ENCODE measurements at regions not wholly inside any gene's neighbourhood (a gene's known extent, or its start where the extent isn't known, plus 50 kb on each side); places are given as distances from the start of the nearest gene placed in this dataset.
A peak's percentile ranks its signal among the peaks of the same experiment; 100 is the strongest.
"Not testable (repeated sequence)": the region's sequence is repeated elsewhere in the genome, so short reads cannot be mapped to it uniquely, and the experiment has no call there.

DNA sequence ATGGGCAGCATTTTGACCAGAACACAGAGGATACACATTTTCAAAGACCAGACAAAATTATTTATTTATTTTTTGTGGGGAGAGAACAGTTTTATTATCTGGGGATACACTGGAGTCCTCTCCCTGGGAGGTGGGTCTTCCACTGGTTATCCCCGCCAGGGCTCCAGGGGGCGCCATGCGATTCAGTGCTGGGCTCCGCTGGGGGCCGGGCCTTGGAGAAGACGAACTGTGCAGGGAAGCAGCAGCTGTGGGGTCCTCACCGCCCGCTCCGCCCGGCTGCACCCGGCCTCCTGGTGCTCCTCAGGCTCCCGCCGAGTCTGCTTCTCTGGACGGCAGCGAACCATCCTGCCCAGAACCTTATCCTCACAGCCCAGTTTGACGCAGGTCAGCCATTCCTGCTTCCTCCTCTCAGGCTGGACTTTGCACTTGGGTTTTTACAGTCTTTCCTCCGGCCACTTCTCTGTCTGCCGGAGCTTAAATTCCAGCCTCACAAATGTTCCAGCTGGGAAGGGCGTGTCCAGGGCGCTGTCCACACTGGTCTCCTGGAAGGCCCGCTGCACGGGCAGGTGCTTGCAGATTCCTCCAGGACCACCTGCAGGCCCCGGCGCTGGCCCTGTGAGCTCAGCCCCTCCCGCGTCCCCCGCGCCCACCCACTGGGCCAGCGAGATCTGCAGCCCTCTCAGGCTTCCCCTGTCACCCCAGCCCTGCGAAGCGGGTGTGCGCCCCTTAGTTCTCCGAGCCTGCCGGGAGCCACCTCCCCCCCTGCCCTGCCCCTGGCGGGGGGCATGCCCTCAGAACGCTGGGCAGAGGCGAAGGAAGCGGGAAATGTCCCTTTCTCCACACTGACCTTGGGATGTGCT is 1830.0 kb upstream of the DEFB115 start:
- no peak for DNase-seq (ENCODE audit: low read depth in 1 of 2, low spot score in 1 of 2)
- H3K27ac ChIP-seq (replicated peaks) = no peak overlapping the region
- no peaks in the 10 kb centered on the region for H3K27me3 ChIP-seq (ENCODE audit: insufficient read depth, poor library complexity, severe bottlenecking)
- TF ChIP-seq POLR2AphosphoS5 (IDR thresholded peaks at IDR 0.05; ENCODE audit: low read depth) (no peak), SPI1 (IDR thresholded peaks at IDR 0.05; ENCODE audit: borderline replicate concordance, low read depth) (no peak), GABPA (IDR thresholded peaks at IDR 0.05; ENCODE audit: low read depth) (no peak)
- TF ChIP-seq, protein P1, sequence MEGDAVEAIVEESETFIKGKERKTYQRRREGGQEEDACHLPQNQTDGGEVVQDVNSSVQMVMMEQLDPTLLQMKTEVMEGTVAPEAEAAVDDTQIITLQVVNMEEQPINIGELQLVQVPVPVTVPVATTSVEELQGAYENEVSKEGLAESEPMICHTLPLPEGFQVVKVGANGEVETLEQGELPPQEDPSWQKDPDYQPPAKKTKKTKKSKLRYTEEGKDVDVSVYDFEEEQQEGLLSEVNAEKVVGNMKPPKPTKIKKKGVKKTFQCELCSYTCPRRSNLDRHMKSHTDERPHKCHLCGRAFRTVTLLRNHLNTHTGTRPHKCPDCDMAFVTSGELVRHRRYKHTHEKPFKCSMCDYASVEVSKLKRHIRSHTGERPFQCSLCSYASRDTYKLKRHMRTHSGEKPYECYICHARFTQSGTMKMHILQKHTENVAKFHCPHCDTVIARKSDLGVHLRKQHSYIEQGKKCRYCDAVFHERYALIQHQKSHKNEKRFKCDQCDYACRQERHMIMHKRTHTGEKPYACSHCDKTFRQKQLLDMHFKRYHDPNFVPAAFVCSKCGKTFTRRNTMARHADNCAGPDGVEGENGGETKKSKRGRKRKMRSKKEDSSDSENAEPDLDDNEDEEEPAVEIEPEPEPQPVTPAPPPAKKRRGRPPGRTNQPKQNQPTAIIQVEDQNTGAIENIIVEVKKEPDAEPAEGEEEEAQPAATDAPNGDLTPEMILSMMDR (IDR thresholded peaks at IDR 0.05; ENCODE audit: insufficient read depth, low read length) = no peak
- TF ChIP-seq, protein P2, sequence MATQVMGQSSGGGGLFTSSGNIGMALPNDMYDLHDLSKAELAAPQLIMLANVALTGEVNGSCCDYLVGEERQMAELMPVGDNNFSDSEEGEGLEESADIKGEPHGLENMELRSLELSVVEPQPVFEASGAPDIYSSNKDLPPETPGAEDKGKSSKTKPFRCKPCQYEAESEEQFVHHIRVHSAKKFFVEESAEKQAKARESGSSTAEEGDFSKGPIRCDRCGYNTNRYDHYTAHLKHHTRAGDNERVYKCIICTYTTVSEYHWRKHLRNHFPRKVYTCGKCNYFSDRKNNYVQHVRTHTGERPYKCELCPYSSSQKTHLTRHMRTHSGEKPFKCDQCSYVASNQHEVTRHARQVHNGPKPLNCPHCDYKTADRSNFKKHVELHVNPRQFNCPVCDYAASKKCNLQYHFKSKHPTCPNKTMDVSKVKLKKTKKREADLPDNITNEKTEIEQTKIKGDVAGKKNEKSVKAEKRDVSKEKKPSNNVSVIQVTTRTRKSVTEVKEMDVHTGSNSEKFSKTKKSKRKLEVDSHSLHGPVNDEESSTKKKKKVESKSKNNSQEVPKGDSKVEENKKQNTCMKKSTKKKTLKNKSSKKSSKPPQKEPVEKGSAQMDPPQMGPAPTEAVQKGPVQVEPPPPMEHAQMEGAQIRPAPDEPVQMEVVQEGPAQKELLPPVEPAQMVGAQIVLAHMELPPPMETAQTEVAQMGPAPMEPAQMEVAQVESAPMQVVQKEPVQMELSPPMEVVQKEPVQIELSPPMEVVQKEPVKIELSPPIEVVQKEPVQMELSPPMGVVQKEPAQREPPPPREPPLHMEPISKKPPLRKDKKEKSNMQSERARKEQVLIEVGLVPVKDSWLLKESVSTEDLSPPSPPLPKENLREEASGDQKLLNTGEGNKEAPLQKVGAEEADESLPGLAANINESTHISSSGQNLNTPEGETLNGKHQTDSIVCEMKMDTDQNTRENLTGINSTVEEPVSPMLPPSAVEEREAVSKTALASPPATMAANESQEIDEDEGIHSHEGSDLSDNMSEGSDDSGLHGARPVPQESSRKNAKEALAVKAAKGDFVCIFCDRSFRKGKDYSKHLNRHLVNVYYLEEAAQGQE (IDR thresholded peaks at IDR 0.05; ENCODE audit: insufficient replicate concordance, low read depth) = no peak
- no peak overlapping the region for H3K4me3 ChIP-seq (replicated peaks; ENCODE audit: insufficient read depth, low read length)

DNA sequence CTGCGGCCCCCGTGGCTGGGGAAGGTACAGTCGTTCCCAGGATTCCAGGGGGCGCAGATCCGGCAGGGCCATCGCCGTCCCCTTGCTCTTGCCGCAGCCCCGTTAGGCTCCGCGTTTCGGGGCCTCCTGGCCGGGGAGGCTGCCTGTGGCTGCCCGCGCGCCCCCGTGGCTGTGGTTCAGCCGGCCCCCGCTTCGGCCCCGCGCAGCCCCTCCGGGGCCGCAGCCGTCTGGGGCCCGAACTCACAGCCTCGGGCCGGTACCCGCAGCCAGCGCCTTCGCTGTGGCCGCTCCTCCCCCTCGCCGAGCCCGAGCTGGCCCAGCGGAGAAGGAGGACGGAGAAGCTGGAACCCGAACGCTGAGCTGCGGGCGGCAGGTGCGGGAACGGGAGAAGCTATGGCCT is 1826.9 kb upstream of the DEFB115 start:
- TF ChIP-seq GABPA (IDR thresholded peaks at IDR 0.05; ENCODE audit: low read depth) (no peak), POLR2AphosphoS5 (IDR thresholded peaks at IDR 0.05; ENCODE audit: low read depth) (no peak), SPI1 (IDR thresholded peaks at IDR 0.05; ENCODE audit: borderline replicate concordance, low read depth) (no peak)
- TF ChIP-seq, protein P1 (IDR thresholded peaks at IDR 0.05; ENCODE audit: insufficient read depth, low read length) = no peak
- TF ChIP-seq, protein P2 (IDR thresholded peaks at IDR 0.05; ENCODE audit: insufficient replicate concordance, low read depth) = no peak
- Histone ChIP-seq H3K27ac (replicated peaks) (no peak overlapping the region), H3K4me3 (replicated peaks; ENCODE audit: insufficient read depth, low read length) (no peak overlapping the region), H3K27me3 (ENCODE audit: insufficient read depth, poor library complexity, severe bottlenecking) (no peaks in the 10 kb centered on the region)
- no peak for DNase-seq (ENCODE audit: low read depth in 1 of 2, low spot score in 1 of 2)

DNA sequence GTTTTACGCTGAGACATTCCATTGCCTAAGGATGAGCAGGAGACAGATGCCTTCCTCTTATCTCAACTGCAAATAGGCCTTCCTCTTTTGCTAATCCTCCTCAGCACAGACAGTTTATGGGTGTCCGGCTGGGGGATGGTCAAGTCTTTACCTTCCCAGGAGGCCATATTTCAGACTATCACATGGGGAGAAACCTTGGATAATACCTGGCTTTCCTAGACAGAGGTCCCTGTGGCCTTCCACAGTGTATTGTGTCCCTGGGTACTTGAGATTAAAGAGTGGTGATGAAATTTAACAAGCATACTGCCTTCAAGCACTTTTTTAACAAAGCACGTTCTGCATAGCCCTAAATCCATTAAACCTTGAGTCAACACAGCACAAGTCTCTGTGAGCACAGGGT is 1816.7 kb upstream of the DEFB115 start:
- peak; percentile 81 for TF ChIP-seq SPI1 (IDR thresholded peaks at IDR 0.05; ENCODE audit: borderline replicate concordance, low read depth)
- not testable (repeated sequence) for H3K27me3 ChIP-seq (ENCODE audit: insufficient read depth, poor library complexity, severe bottlenecking); H3K4me3 ChIP-seq (replicated peaks; ENCODE audit: insufficient read depth, low read length)
- H3K27ac ChIP-seq (replicated peaks) = peak overlapping the region; percentile 75
- DNase-seq (ENCODE audit: low read depth in 1 of 2, low spot score in 1 of 2) = peak in 1 of 2 experiments; percentile 33

DNA sequence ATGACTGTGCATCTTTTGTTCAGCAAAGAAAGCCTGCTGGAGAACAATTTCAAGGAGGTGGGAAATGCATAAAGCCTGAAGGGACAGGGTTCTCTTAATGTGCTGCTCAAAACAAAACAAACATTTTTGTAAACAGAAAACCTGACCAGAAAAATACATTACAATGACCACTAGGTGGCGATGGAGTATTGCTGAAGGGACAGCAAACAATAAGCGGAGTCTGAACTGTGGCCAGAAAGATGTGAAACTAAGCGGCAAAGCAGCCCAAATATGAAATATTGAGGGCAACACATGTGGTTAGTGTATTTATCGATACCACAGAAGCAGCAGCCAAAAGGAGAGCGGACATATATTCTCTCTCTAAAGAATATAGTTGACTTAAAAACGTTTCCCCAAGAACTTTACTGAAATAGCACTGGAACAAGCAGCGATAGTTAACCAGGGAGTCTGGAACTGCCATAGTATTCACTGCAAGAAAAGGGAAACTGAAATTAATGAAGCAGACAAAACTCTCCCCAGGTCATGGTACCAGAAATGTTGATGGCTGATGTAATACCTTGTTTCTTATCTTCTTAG is 1814.2 kb upstream of the DEFB115 start:
- not testable (repeated sequence) for H3K4me3 ChIP-seq (replicated peaks; ENCODE audit: insufficient read depth, low read length); H3K27ac ChIP-seq (replicated peaks); H3K27me3 ChIP-seq (ENCODE audit: insufficient read depth, poor library complexity, severe bottlenecking)
- peak in 1 of 2 experiments; percentile 10 for DNase-seq (ENCODE audit: low read depth in 1 of 2, low spot score in 1 of 2)

Data from HL-60 (cell line).